HepG2 (cell line): ENCODE measurements at regions not wholly inside any gene's neighbourhood (a gene's known extent, or its start where the extent isn't known, plus 50 kb on each side); places are given as distances from the start of the nearest gene placed in this dataset.

Experiments
- ATAC-seq: fragments of 200-7000 bp; cut with Tn5 transposase; 3 replicates; pipeline ENCODE4 v1.9.1; 2020; ENCODE audit warnings: mild to moderate bottlenecking, moderate library complexity
- BruUV-seq: library from RNA; stranded (reverse); fragments of 400-500 nt; replicated peaks from 2 replicates; lab custom pipeline; 2021; lab: Mats Ljungman, UMichigan
- CTCF ChIA-PET: fragments of 300-600 bp; formaldehyde crosslinking; extraction: SDS; loops from one replicate; lab custom pipeline; 2021; ENCODE audit warnings: low total read pairs, inconsistent platforms, low intra/inter-chr PET ratio; lab: Yijun Ruan, JAX
- POLR2A ChIA-PET: fragments of 350-600 bp; sonication (Branson Sonifier 250); formaldehyde crosslinking; loops from one replicate; lab custom pipeline; 2020; ENCODE audit warnings: antibody characterized with exemption, inconsistent platforms; lab: Yijun Ruan, JAX
- DNase-seq: peaks from one replicate; pipeline ENCODE4 v3.0.0-alpha.2; 2015; ENCODE audit warnings: low spot score
- FAIRE-seq: peaks from 3 replicates; lab custom pipeline; 2011; peaks lifted over from hg19 to GRCh38; lab: Jason Lieb, UNC
- H2AFZ ChIP-seq: one replicate; pipeline ENCODE4 v1.6.1; 2011; ENCODE audit warnings: low read length, inconsistent platforms
- H3K27ac ChIP-seq: fragments of 300-600 bp; 3 replicates; pipeline ENCODE4 v1.8.0; 2011; ENCODE audit warnings: mixed run types, mild to moderate bottlenecking, mixed read lengths, low read length, inconsistent platforms; ENCODE audit not compliant: insufficient read depth; ENCODE audit errors: extremely low read length
- H3K27me3 ChIP-seq, 2 experiments: fragments of 200-600 bp in 1 of 2; 2 replicates in 1 of 2; 3 replicates in 1 of 2; pipeline versions ENCODE4 v1.6.0 to v1.8.0; 2011; ENCODE audit warnings: low read length in 2 of 2, mild to moderate bottlenecking in 2 of 2, moderate library complexity in 2 of 2, inconsistent platforms in 1 of 2; ENCODE audit not compliant: insufficient read depth in 2 of 2, control insufficient read depth in 1 of 2
- H3K36me3 ChIP-seq, 2 experiments: fragments of 200-600 bp in 1 of 2; replicated peaks in 1 of 2; 2 replicates in 1 of 2; 3 replicates in 1 of 2; pipeline versions ENCODE4 v1.5.1 to v1.8.0; 2011; ENCODE audit warnings: low read length in 2 of 2, inconsistent platforms in 1 of 2; ENCODE audit not compliant: insufficient read depth in 2 of 2, control insufficient read depth in 1 of 2
- H3K4me1 ChIP-seq: 2 replicates; pipeline ENCODE4 v1.5.1; 2012; ENCODE audit warnings: low read length, inconsistent platforms; ENCODE audit not compliant: insufficient read depth
- H3K4me2 ChIP-seq: 2 replicates; pipeline ENCODE4 v1.6.0; 2011; ENCODE audit warnings: low read depth, low read length, inconsistent platforms
- H3K4me3 ChIP-seq, 3 experiments: fragments of 200-600 bp in 1 of 3; sonication (generic), shearing (Covaris generic) in 1 of 3; replicated peaks in 1 of 3; 2 replicates each; pipeline ENCODE4 v1.5.1; 2011 to 2016; ENCODE audit warnings: low read length in 3 of 3, inconsistent platforms in 2 of 3, low read depth in 2 of 3, mild to moderate bottlenecking in 2 of 3, control low read depth in 1 of 3, mixed read lengths in 1 of 3; ENCODE audit not compliant: insufficient read depth in 1 of 3
- H3K79me2 ChIP-seq: one replicate; pipeline ENCODE4 v1.6.1; 2011; ENCODE audit warnings: low read length, inconsistent platforms; ENCODE audit not compliant: insufficient read depth
- H3K9ac ChIP-seq: 2 replicates; pipeline ENCODE4 v1.6.0; 2011; ENCODE audit warnings: mild to moderate bottlenecking, low read depth, low read length, inconsistent platforms; ENCODE audit not compliant: insufficient read depth
- H3K9me3 ChIP-seq: 2 replicates; pipeline ENCODE4 v1.5.1; 2012; ENCODE audit warnings: mild to moderate bottlenecking, low read length
- H4K20me1 ChIP-seq: 2 replicates; pipeline ENCODE4 v1.6.0; 2011; ENCODE audit warnings: inconsistent platforms, mild to moderate bottlenecking, low read length, moderate library complexity; ENCODE audit not compliant: insufficient read depth
- HNRNPUL1 ChIP-seq: fragments of 200-400 bp; formaldehyde crosslinking; IDR thresholded peaks from 2 replicates; pipeline ENCODE4 v1.6.1; 2017; ENCODE audit warnings: low read depth, mild to moderate bottlenecking, low read length, moderate library complexity
- NFYB ChIP-seq: sonication (generic); formaldehyde crosslinking; IDR thresholded peaks from 2 replicates; pipeline ENCODE4 v1.4.0; 2020; ENCODE audit warnings: missing genetic modification reagents
- NR1H2 ChIP-seq: sonication (generic); formaldehyde crosslinking; IDR thresholded peaks from 2 replicates; pipeline ENCODE4 v1.8.1; 2022; ENCODE audit warnings: low read depth, missing genetic modification reagents, borderline replicate concordance
- PAX8 ChIP-seq: sonication (generic); formaldehyde crosslinking; IDR thresholded peaks from 2 replicates; pipeline ENCODE4 v1.8.0; 2022; ENCODE audit warnings: mild to moderate bottlenecking, missing genetic modification reagents, borderline replicate concordance
- SMAD9 ChIP-seq: sonication (generic); formaldehyde crosslinking; IDR thresholded peaks from 2 replicates; pipeline ENCODE4 v1.5.1; 2020; ENCODE audit warnings: mild to moderate bottlenecking, missing genetic modification reagents
- ZSCAN25 ChIP-seq: sonication (generic); formaldehyde crosslinking; IDR thresholded peaks from 2 replicates; pipeline ENCODE4 v1.8.0; 2022; ENCODE audit warnings: mild to moderate bottlenecking, missing genetic modification reagents
- in situ Hi-C: cut with HindIII; loops from 2 replicates; pipeline ENCODE4 v1.10.0; 2017; ENCODE audit warnings: low pct_unique_long_range_greater_than_20kb; ENCODE audit not compliant: extremely low pct_ligation_motif_present
- intact Hi-C: fragments of 100-400 bp; cut with micrococcal nuclease; formaldehyde crosslinking; loops from one replicate; pipeline ENCODE4 v1.10.0; 2022; ENCODE audit not compliant: unreplicated experiment
- TF ChIP-seq, protein P1 (sequence below): sonication (generic); formaldehyde crosslinking; IDR thresholded peaks from 2 replicates; pipeline ENCODE4 v1.8.0; 2022; ENCODE audit warnings: missing genetic modification reagents, mild to moderate bottlenecking, inconsistent platforms, borderline replicate concordance
- TF ChIP-seq, protein P2 (sequence below): fragments of 450-650 bp; IDR thresholded peaks from 2 replicates; pipeline ENCODE4 v1.6.1; 2016
- TF ChIP-seq, protein P3 (sequence below): sonication (generic); formaldehyde crosslinking; IDR thresholded peaks from 2 replicates; pipeline ENCODE4 v1.4.0; 2020; ENCODE audit warnings: missing genetic modification reagents, borderline replicate concordance
- TF ChIP-seq, protein P4 (sequence below): sonication (generic); formaldehyde crosslinking; IDR thresholded peaks from 2 replicates; pipeline ENCODE4 v1.5.0; 2020; ENCODE audit warnings: mild to moderate bottlenecking, missing genetic modification reagents

DNA sequence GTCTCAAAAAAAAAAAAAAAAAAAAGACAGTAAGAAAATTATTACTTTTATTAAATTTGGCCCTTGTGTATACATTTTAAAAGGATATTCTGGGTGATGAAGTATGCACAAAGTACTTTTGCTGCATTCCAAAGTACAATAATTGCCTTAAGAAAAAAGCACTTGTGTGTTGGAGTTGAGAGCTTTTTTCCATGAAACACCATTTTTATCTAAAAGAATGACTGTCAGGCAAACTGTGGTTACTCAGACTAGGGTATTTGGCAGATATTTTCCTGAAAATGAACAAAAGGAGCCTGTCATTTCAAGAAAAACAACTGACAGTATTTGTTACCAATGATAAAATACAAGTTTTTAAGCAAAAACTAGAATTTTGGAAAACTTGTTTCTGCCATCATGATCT is 84.3 kb upstream of the PTPN3 start:
- Histone ChIP-seq H4K20me1 (no peaks in the 10 kb centered on the region), H3K27me3 (0 out of 5 replicates have a peak, but pooled peaks cover 0 to 2% of the 10 kb centered on the region in 2 experiments), H3K4me2 (no peak overlapping the region), H2AFZ (no peak overlapping the region), H3K9me3 (no peaks in the 10 kb centered on the region), H3K4me3 (no peak overlapping the region), H3K9ac (no peak overlapping the region), H3K36me3 (no peaks in the 10 kb centered on the region), H3K27ac (no peak overlapping the region), H3K79me2 (no peaks in the 10 kb centered on the region), H3K4me1 (no peaks in the 10 kb centered on the region)
- BruUV-seq: no TSS peak
- FAIRE-seq (no peak), ATAC-seq (no peak), DNase-seq (no peak)
- ChIA-PET POLR2A (no interaction called here), CTCF (no interaction called here)
- intact Hi-C loops: no loop called here
- TF ChIP-seq NR1H2: no peak
- TF ChIP-seq ZSCAN25 (CRISPR knock-in tag): no peak
- TF ChIP-seq SMAD9 (CRISPR knock-in tag): no peak
- TF ChIP-seq, protein P1, sequence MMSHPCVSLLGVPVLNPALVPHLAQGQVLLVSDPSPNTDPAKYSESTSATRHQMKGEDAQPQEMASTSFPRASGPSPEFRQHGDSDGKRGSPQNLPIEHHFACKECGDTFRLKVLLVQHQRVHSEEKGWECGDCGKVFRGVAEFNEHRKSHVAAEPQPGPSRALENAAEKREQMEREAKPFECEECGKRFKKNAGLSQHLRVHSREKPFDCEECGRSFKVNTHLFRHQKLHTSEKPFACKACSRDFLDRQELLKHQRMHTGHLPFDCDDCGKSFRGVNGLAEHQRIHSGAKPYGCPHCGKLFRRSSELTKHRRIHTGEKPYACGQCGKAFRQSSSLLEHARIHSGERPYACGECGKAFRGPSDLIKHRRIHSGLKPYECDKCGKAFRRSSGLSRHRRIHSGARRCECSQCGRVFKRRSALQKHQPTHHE (CRISPR knock-in tag): no peak
- TF ChIP-seq, protein P2, sequence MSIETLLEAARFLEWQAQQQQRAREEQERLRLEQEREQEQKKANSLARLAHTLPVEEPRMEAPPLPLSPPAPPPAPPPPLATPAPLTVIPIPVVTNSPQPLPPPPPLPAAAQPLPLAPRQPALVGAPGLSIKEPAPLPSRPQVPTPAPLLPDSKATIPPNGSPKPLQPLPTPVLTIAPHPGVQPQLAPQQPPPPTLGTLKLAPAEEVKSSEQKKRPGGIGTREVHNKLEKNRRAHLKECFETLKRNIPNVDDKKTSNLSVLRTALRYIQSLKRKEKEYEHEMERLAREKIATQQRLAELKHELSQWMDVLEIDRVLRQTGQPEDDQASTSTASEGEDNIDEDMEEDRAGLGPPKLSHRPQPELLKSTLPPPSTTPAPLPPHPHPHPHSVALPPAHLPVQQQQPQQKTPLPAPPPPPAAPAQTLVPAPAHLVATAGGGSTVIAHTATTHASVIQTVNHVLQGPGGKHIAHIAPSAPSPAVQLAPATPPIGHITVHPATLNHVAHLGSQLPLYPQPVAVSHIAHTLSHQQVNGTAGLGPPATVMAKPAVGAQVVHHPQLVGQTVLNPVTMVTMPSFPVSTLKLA: no peak
- TF ChIP-seq NFYB (CRISPR knock-in tag): no peak
- TF ChIP-seq, protein P3, sequence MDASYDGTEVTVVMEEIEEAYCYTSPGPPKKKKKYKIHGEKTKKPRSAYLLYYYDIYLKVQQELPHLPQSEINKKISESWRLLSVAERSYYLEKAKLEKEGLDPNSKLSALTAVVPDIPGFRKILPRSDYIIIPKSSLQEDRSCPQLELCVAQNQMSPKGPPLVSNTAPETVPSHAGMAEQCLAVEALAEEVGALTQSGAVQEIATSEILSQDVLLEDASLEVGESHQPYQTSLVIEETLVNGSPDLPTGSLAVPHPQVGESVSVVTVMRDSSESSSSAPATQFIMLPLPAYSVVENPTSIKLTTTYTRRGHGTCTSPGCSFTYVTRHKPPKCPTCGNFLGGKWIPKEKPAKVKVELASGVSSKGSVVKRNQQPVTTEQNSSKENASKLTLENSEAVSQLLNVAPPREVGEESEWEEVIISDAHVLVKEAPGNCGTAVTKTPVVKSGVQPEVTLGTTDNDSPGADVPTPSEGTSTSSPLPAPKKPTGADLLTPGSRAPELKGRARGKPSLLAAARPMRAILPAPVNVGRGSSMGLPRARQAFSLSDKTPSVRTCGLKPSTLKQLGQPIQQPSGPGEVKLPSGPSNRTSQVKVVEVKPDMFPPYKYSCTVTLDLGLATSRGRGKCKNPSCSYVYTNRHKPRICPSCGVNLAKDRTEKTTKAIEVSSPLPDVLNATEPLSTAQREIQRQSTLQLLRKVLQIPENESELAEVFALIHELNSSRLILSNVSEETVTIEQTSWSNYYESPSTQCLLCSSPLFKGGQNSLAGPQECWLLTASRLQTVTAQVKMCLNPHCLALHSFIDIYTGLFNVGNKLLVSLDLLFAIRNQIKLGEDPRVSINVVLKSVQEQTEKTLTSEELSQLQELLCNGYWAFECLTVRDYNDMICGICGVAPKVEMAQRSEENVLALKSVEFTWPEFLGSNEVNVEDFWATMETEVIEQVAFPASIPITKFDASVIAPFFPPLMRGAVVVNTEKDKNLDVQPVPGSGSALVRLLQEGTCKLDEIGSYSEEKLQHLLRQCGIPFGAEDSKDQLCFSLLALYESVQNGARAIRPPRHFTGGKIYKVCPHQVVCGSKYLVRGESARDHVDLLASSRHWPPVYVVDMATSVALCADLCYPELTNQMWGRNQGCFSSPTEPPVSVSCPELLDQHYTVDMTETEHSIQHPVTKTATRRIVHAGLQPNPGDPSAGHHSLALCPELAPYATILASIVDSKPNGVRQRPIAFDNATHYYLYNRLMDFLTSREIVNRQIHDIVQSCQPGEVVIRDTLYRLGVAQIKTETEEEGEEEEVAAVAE: no peak
- TF ChIP-seq, protein P4, sequence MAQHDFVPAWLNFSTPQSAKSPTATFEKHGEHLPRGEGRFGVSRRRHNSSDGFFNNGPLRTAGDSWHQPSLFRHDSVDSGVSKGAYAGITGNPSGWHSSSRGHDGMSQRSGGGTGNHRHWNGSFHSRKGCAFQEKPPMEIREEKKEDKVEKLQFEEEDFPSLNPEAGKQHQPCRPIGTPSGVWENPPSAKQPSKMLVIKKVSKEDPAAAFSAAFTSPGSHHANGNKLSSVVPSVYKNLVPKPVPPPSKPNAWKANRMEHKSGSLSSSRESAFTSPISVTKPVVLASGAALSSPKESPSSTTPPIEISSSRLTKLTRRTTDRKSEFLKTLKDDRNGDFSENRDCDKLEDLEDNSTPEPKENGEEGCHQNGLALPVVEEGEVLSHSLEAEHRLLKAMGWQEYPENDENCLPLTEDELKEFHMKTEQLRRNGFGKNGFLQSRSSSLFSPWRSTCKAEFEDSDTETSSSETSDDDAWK (CRISPR knock-in tag): no peak
- TF ChIP-seq HNRNPUL1: no peak
- no peak for TF ChIP-seq PAX8 (CRISPR knock-in tag)
- in situ Hi-C loops: loop anchor here (10.0 kb wide), 1 partner anchor 572 kb away; no protein-coding TSS in a partner anchor
